ENCODE measurements at regions not wholly inside any gene's neighbourhood (a gene's known extent, or its start where the extent isn't known, plus 50 kb on each side); places are given as distances from the start of the nearest gene placed in this dataset.

GRCh38 chr2:111697560-111697959 lies 186.4 kb downstream of the ANAPC1 start:
- TF ChIP-seq CTCF (IDR thresholded peaks at IDR 0.05) (no peak), EZH2 (IDR thresholded peaks at IDR 0.05; ENCODE audit: borderline replicate concordance, insufficient read depth, low read depth, low read length, poor library complexity, severe bottlenecking) (no peak)
